Retinal pigment epithelial cell (primary cell): ENCODE measurements at regions not wholly inside any gene's neighbourhood (a gene's known extent, or its start where the extent isn't known, plus 50 kb on each side); places are given as distances from the start of the nearest gene placed in this dataset.

Experiments
- DNase-seq: peaks from one replicate; pipeline ENCODE4 v3.0.0-alpha.2; 2010; ENCODE audit warnings: low read depth
- H3K4me3 ChIP-seq: 2 replicates; pipeline ENCODE4 v1.5.1; 2011; ENCODE audit warnings: mild to moderate bottlenecking, low read length, control low read depth, moderate library complexity
- CTCF ChIP-seq: conservative IDR thresholded peaks from 2 replicates; pipeline ENCODE4 v1.5.1; 2011; ENCODE audit warnings: low read depth, low read length, control low read depth, inconsistent platforms

GRCh38 chr18:72605376-72605775 is 61.2 kb upstream of the CBLN2 start:
- no peak overlapping the region for H3K4me3 ChIP-seq
- no peak for DNase-seq
- TF ChIP-seq CTCF: no peak

- no peak for TF ChIP-seq CTCF
- no peak overlapping the region for H3K4me3 ChIP-seq
- no peak for DNase-seq
Measured at GRCh38 chr18:72601944-72602343, 57.8 kb upstream of the CBLN2 start.

GRCh38 chr18:72601481-72601880 is 57.3 kb upstream of the CBLN2 start:
- DNase-seq: no peak
- no peak overlapping the region for H3K4me3 ChIP-seq
- no peak for TF ChIP-seq CTCF
